Forelimb muscle (tissue), 1 donor: ENCODE measurements at regions not wholly inside any gene's neighbourhood (a gene's known extent, or its start where the extent isn't known, plus 50 kb on each side); places are given as distances from the start of the nearest gene placed in this dataset.

Experiments used
- DNase-seq: peaks from one replicate; pipeline ENCODE4 v3.0.0-alpha.2; 2013; ENCODE audit warnings: low read depth

- no peak for DNase-seq
These were observed 518.4 kb downstream of the MED13L start for GRCh38 chr12:115758877-115759620.

GRCh38 chr12:115758183-115758582 lies 519.3 kb downstream of the MED13L start:
- DNase-seq = no peak

GRCh38 chr12:115756804-115757203 lies 520.7 kb downstream of the MED13L start:
- no peak for DNase-seq

- DNase-seq = no peak
These were observed 521.2 kb downstream of the MED13L start for GRCh38 chr12:115756271-115756670.

GRCh38 chr12:115755725-115756085 lies 521.8 kb downstream of the MED13L start:
- no peak for DNase-seq

- no peak for DNase-seq
These were observed 522.3 kb downstream of the MED13L start for GRCh38 chr12:115755061-115755724.

GRCh38 chr12:115752913-115753726 lies 524.4 kb downstream of the MED13L start:
- DNase-seq = peak; percentile 65

GRCh38 chr12:115752156-115752555 lies 525.3 kb downstream of the MED13L start:
- no peak for DNase-seq

- DNase-seq = no peak
These were observed 527.2 kb downstream of the MED13L start for GRCh38 chr12:115750340-115750739.

- peak; percentile 38 for DNase-seq
These were observed 528.2 kb downstream of the MED13L start for GRCh38 chr12:115749071-115749841.

- DNase-seq = no peak
These were observed 536.8 kb downstream of the MED13L start for GRCh38 chr12:115740586-115741155.

- no peak for DNase-seq
These were observed 539.6 kb downstream of the MED13L start for GRCh38 chr12:115737895-115738294.

- DNase-seq = no peak
These were observed 541.1 kb downstream of the MED13L start for GRCh38 chr12:115736360-115736759.

GRCh38 chr12:115730975-115731541 lies 546.4 kb downstream of the MED13L start:
- DNase-seq = no peak

GRCh38 chr12:115726691-115727090 lies 550.8 kb downstream of the MED13L start:
- no peak for DNase-seq

GRCh38 chr12:115722181-115722580 lies 555.3 kb downstream of the MED13L start:
- DNase-seq = no peak

- DNase-seq = no peak
These were observed 560.9 kb downstream of the MED13L start for GRCh38 chr12:115716551-115716950.

- no peak for DNase-seq
These were observed 564.8 kb downstream of the MED13L start for GRCh38 chr12:115712676-115713075.

GRCh38 chr12:115710104-115710564 lies 567.4 kb downstream of the MED13L start:
- DNase-seq = peak; percentile 93

- DNase-seq = no peak
These were observed 567.9 kb downstream of the MED13L start for GRCh38 chr12:115709540-115710011.

- DNase-seq = no peak
These were observed 568.7 kb downstream of the MED13L start for GRCh38 chr12:115708801-115709200.
